GM18505 (cell line): ENCODE measurements at regions not wholly inside any gene's neighbourhood (a gene's known extent, or its start where the extent isn't known, plus 50 kb on each side); places are given as distances from the start of the nearest gene placed in this dataset.

Experiments used
- ATAC-seq: cut with Tn5 transposase; IDR thresholded peaks from one replicate; pipeline ENCODE4 v1.9.1; 2021; ENCODE audit not compliant: unreplicated experiment
- POLR2A ChIP-seq: IDR thresholded peaks from 4 replicates; pipeline ENCODE4 v1.6.1; 2011; ENCODE audit warnings: borderline replicate concordance; ENCODE audit not compliant: insufficient read depth, insufficient read length; ENCODE audit errors: extremely low read depth

DNA sequence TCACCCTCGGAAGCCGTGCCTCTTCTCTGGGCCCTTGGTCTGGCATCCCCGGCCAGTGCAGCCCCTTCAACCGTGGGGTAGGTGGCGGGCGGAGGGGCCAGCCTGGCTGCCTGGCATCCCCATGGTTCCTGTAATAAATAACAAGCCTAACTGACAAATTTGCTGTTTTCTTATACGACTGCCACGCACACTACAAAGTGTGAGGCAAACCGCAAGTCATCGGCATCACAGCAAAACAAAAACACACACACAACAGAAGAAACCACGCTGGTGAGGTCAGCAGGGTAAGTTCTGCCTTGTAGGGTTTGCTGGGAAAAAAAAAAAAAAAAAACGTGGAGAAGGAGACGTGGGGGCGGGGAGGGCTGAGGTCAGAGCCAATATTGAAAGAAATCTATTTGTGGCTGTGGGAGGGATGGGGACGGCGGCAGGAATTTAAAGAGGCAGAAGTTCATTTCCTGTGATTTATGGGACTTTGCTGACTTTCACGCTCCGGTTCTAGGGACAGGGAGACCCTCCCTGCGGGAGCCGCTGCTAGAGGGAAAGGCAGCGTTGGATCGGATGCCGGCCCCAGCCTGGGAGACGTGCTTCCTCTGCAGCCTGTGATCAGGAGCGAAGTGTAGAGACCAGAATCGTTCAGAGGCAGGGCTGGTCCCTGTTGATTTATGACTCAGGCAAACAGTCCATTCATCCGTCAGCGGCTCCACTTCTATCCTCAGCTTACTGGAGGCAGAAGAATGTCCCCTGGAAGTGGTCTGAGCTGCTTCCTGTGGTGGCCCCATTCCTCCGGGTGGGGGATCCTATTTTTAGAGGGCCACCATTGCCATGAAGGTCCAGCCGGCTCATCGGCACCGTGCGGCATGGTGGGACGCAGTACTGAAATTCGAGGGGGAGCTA is 162.8 kb downstream of the FOXL1 start:
- no peak for TF ChIP-seq POLR2A
- no peak for ATAC-seq

DNA sequence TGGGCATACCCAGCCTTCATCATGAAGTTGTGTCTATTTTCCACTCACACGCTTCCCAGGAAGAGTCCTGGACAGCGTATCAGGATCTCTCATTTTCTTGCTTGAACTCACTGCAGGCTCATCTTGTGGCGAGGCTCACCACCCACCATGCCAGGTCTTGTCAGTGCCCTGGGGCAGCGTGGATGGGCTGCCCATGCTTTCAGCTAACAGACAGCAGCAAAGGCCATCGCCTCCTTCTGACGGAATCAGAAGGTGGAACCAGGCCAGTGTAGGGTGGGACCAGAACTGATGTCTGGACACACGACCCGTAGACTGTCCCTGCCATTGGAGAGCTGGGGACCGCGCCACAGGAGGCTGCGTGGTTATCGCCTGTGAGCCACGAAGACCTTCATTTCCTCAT is 169.4 kb downstream of the FOXL1 start:
- TF ChIP-seq POLR2A = no peak
- ATAC-seq = no peak

DNA sequence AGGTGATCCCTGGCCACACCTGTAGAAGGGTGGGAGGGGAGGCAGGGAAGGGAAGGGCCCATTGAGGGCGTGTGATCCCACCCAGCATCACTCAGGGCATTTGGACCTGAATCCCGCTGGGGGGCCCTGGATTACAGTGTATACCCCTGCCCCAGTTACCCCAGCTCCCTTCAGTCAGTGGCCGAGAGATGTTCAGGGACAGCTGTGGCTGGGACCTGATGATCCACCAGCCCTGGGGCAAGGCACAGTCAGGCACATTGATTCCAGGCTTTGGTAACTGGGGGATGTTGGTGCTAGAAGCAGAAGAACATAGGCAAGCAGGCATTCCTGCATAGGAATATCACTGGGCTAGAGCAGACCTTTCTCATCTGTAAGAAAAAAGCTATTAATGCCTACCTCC is 170.3 kb downstream of the FOXL1 start:
- TF ChIP-seq POLR2A = no peak
- no peak for ATAC-seq

DNA sequence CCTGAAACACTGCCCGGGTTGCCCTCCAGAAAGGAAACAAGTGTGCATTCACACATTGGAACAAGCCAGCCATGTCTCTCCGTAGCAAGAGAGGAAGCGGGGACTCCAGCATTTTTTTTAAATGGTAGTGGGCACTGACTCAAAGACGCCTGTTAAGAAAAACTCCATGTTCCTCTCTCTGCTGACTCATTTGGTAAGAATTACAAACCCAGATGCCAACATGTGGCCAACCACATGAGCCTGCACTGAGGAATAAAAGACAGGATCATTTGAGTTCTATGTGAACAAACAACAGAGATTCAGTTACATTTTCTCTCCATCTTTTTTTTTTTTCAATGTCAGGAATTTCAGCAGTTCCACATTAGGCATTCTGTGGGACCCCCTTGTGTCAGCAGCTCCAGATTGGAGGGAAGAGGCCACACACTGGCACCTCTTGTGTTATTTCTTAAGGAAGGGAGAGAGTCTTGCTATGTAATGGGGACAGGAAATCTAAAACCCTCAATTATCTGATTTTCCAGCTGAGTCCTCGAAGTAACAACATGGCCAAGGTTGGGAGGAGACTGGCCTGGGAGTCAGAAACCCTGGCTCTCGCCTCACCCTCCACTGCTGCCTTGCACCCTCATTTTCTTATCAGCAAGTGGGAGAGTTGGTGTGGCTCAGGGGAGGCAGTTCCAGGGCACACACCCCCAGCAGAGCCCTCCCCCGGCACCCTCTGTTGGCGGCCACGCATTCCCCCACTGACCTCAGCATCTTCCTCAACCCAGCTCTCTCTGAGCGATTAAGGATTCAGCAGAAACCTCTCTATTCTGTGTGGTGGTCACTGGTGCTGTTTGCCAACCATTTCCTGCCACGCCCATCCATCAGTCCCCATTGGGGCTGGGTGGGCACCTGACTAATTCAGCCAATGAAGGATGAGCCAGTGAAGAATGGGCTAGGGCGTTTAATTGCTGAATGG is 173.0 kb downstream of the FOXL1 start:
- ATAC-seq = no peak
- TF ChIP-seq POLR2A = no peak

DNA sequence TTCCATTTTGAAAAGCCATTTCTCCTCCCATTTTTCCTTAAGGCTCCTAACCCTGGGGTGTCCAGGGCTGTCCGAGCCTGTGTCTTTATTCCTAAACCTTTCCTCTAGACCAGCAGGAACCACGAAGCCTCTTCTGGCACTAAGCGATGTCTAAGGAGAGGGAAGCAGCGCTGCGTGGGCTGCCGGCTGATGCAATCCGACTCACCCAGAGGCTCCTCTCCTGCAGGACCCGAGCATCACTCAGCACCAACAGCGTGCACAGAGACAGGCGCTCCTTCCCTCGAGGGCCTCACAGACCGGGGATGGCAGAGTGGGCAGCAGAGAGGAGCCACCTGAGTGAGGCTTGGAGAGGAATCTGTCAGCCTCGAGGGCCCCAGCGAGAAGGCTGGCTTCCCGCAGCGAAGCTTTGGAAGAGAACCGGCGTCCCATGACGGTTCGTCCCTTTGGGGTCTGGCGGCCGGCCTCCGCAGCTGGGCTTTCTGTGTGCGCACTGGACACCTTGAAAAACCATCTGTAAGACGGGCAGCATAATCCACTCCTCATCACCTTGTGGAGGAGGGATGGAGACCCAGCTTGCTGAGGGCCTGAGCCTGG is 174.3 kb downstream of the FOXL1 start:
- ATAC-seq = no peak
- TF ChIP-seq POLR2A = no peak

DNA sequence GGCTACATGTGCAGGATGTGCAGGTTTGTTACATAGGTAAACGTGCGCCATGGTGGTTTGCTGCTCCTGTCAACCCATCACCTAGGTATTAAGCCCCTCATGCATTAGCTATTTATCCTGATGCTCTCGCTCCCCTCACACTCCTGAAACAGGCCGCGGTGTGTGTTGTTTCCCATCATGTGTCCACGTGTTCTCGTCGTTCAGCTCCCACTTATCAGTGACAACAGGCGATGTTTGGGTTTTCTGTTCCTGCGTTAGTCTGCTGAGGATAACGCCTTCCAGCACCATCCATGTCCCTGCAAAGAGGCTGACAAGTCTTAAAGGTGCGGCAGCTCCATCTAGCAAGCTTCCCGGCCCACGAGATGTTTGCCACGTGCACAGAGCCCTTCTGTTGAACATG is 175.1 kb downstream of the FOXL1 start:
- no peak for TF ChIP-seq POLR2A
- no peak for ATAC-seq

DNA sequence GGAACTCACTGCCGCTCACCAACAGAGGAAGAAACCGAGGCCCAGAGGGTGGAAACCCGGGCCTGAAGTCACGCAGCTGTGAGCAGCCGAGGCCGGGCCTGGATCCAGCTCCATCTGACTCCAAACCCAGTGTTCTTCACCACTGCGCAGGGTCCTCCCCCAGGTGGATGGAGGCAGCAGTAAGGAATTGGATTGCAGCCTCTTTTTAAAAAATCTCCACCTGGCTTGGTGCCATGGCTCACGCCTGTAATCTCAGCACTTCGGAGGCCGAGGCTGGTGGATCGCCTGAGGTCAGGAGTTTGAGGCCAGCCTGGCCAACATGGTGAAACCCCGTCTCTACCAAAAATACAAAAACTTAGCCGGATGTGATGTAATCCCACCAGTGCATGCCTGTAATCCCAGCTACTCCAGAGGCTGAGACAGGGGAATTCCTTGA is 177.2 kb downstream of the FOXL1 start:
- TF ChIP-seq POLR2A = no peak
- no peak for ATAC-seq

DNA sequence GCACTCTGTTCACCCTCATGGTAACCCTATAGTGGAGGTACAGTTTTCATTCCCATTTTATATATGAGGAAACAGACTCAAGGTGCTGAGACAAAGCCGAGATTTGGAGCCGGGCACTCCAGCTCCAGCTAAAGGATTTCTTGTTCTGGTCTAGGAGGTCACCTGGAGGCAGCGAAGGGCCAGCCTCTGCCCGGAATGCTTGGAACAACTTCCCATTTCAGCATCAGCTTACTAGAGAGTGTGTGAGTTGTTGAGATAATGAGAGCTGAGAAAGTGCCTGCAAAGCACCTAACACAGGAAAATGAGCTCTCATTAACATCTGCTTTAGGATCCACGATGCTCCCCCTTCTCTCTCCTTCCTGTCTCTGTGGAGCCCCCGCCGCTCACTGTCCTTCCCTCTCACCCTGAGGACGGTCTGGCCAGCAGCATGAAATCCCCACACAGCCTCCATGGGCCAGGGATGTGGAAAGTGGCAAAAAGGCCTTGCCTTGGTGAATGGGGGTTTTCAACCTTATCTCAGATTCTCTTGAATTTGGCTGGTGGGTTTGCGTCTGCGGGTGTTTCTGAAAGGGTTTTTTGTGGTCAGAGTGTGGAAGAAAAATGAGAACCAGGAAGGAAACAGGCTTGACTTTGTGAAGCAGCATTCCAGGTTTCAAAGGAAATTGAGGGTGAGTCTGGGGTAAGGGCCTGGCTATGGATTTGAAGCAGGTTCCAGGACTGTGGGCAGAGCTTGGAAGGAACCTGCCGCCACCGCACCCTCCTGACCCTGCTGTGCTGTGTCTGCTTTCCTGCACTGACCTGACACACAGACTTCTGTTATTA is 178.7 kb downstream of the FOXL1 start:
- ATAC-seq = no peak
- no peak for TF ChIP-seq POLR2A

DNA sequence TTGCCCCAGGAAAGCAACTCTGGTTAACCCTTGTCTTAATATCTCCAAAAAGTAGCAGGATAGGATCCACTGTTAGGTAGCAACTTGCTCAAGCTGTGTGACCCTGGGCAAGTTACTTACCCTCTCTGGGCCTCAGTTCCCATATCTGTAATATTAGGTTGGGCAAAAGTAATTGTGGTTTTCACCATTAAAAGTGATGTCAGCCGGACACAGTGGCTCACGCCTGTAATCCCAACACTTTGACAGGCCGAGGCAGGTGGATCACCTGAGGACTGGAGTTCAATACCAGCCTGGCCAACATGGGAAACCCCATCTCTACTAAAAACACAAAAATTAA is 179.3 kb downstream of the FOXL1 start:
- no peak for ATAC-seq
- TF ChIP-seq POLR2A = no peak

DNA sequence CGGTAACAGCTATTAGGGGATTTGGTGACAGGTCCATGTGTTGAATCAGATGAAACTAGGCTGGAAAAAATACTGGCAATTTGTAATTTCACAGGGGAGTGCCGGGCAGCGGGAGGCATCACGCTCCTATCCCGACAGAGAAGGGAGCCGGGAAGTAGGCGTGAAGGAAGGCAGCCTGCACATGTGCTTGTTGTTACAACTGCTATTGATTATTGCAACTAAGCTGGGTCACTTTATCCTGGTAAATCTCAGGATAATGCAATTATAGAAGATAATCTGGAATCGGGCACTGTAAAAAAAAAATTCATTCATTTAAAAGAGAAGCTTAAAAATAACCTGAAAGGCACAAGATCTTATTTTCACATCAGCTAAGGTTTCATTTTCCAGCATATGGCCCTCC is 180.6 kb downstream of the FOXL1 start:
- ATAC-seq = no peak
- TF ChIP-seq POLR2A = no peak

DNA sequence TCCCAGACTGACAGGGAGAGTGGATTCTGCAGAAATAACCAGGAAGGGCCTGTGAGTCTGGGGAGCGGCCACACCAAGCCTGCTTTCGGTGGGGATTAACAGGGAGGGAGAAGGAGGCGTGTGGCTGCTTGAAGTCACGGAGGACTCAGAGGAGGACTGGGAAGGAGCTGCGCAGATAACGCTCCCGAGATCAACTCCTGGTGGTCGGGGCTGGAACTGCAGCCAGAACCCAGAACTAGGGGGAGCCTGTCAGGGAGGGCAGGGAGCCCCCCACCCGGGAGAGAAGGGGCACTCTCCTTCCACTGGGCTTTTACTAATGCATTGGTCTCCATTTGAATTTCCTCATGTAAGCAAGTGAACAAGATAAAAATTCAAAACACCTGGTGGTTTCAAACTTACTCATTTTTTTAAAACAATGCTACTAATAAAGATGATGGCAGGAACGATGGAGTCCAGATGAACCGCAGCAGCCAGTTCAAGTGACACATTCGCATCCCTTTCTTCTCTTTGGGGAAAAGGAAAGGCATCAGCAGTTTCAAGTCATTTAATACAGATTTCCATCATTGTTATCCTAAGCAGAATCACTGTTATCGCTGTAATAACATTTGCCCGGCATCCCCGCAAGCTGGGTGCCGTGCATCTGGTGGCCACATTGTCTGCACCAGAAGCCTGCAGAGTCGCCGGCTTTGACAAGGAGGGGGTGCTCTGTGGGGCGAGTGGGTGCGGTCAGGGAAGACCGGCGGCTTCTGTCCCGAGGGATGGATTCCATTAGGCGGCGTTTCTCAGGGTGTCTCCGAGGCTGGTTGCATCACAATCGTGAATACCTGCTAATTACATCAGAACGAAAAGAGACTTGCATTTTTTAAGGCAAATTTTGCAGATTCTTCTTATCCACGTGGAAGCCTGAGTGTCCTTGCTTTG is 183.0 kb downstream of the FOXL1 start:
- no peak for TF ChIP-seq POLR2A
- ATAC-seq = no peak

DNA sequence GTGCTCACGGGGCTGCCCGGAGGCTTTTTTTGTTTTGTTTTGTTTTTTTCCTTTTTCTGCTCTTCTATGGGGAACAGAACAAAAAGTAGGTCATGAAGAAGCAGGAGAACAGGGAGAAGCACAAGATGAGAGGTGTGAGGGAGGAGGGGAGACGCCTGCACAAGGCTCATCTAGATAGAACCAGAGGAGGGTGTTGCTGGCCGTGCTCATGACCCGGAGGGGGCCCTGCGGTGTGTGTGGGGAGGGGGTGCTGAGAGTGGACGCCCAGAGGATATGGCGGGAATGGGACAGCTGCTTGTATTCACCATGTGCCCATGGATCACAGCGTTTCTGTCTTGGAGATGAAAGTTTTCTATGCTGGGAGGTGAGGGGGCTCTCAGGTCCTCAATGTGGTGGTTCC is 183.7 kb downstream of the FOXL1 start:
- ATAC-seq = no peak
- no peak for TF ChIP-seq POLR2A
